ENCODE measurements at regions not wholly inside any gene's neighbourhood (a gene's known extent, or its start where the extent isn't known, plus 50 kb on each side); places are given as distances from the start of the nearest gene placed in this dataset.

DNA sequence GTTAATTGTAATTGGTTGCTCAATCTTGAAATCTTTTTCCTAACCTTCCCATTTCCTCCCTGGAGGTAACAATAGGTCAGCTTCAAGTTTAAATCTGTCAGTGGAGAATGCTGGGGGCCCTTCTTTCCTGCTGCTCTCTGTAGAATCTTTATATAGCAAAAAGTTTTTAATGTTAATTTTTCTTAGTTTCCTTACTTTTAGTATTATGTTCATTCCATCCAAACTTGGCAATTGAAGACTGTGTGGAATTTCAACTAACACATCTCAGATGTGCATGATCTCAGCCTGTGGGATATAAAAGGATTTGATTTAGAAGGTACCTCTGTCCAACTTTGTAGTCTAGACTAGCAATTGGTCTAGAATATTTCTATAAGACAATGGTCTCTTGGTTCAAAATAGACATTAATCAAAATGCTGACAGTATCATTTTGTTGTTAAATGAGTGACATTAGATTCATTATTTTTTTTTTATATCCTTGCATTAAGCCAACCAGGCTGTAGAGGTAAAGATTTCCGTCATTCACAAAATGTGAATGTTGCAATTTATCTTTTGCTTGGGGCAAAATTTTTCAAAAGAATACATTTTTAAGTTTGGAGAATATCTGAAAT lies 100.4 kb upstream of the SEMA3A start:
- Histone ChIP-seq H3K4me3 (ENCODE audit: low read length, poor library complexity, severe bottlenecking) (no peak overlapping the region), H2AFZ (ENCODE audit: low read length) (no peak overlapping the region), H3K9ac (ENCODE audit: low read depth, low read length, poor library complexity, severe bottlenecking) (no peak overlapping the region), H3F3A (ENCODE audit: low read depth) (no peaks in the 10 kb centered on the region), H3K36me3 (ENCODE audit: insufficient read depth, low read length) (no peaks in the 10 kb centered on the region), H4K20me1 (ENCODE audit: insufficient read depth, low read length, poor library complexity, severe bottlenecking) (no peaks in the 10 kb centered on the region), H3K79me2 (ENCODE audit: insufficient read depth, low read length) (no peaks in the 10 kb centered on the region), H3K27me3 (ENCODE audit: insufficient read depth, low read length, poor library complexity, severe bottlenecking) (no peaks in the 10 kb centered on the region), H3K9me2 (replicated peaks; ENCODE audit: low read depth, low read length) (no peaks in the 10 kb centered on the region), H3K4me1 (ENCODE audit: insufficient read depth, low read length, poor library complexity, severe bottlenecking) (no peaks in the 10 kb centered on the region), H3K4me2 (ENCODE audit: low read depth, low read length, poor library complexity, severe bottlenecking) (no peak overlapping the region), H3K9me3 (ENCODE audit: insufficient read depth, low read depth, low read length) (no peaks in the 10 kb centered on the region)
- TF ChIP-seq EZH2phosphoT487 (IDR thresholded peaks at IDR 0.05; ENCODE audit: borderline replicate concordance): no peak
- TF ChIP-seq, protein P1, sequence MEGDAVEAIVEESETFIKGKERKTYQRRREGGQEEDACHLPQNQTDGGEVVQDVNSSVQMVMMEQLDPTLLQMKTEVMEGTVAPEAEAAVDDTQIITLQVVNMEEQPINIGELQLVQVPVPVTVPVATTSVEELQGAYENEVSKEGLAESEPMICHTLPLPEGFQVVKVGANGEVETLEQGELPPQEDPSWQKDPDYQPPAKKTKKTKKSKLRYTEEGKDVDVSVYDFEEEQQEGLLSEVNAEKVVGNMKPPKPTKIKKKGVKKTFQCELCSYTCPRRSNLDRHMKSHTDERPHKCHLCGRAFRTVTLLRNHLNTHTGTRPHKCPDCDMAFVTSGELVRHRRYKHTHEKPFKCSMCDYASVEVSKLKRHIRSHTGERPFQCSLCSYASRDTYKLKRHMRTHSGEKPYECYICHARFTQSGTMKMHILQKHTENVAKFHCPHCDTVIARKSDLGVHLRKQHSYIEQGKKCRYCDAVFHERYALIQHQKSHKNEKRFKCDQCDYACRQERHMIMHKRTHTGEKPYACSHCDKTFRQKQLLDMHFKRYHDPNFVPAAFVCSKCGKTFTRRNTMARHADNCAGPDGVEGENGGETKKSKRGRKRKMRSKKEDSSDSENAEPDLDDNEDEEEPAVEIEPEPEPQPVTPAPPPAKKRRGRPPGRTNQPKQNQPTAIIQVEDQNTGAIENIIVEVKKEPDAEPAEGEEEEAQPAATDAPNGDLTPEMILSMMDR (conservative IDR thresholded peaks at IDR 0.05; ENCODE audit: low read length): no peak

DNA sequence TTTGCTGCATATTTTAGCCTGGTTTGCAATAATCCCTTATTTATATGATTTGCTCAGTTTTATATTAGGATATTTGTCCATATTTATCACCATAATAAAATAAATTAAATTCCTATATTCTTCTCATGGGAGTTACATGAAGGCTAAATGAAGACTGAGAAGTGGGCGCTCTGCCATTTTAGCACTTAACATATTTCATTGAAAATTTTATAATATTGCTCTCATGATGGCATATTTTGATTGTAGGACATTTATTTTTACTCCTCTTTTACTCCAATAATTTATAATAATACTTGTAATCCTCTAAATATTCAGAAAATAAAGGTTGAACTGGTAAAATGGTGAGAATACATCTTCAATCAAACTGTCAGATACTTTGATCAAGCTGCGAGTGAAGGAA lies 99.8 kb upstream of the SEMA3A start:
- Histone ChIP-seq H3K27me3 (ENCODE audit: insufficient read depth, low read length, poor library complexity, severe bottlenecking) (no peaks in the 10 kb centered on the region), H3K4me1 (ENCODE audit: insufficient read depth, low read length, poor library complexity, severe bottlenecking) (no peaks in the 10 kb centered on the region), H3K9ac (ENCODE audit: low read depth, low read length, poor library complexity, severe bottlenecking) (no peak overlapping the region), H2AFZ (ENCODE audit: low read length) (no peak overlapping the region), H3F3A (ENCODE audit: low read depth) (no peaks in the 10 kb centered on the region), H3K9me2 (replicated peaks; ENCODE audit: low read depth, low read length) (no peaks in the 10 kb centered on the region), H3K9me3 (ENCODE audit: insufficient read depth, low read depth, low read length) (no peaks in the 10 kb centered on the region), H3K79me2 (ENCODE audit: insufficient read depth, low read length) (no peaks in the 10 kb centered on the region), H3K4me2 (ENCODE audit: low read depth, low read length, poor library complexity, severe bottlenecking) (no peak overlapping the region), H3K36me3 (ENCODE audit: insufficient read depth, low read length) (no peaks in the 10 kb centered on the region), H4K20me1 (ENCODE audit: insufficient read depth, low read length, poor library complexity, severe bottlenecking) (no peaks in the 10 kb centered on the region), H3K4me3 (ENCODE audit: low read length, poor library complexity, severe bottlenecking) (no peak overlapping the region)
- TF ChIP-seq, protein P1 (conservative IDR thresholded peaks at IDR 0.05; ENCODE audit: low read length): no peak
- no peak for TF ChIP-seq EZH2phosphoT487 (IDR thresholded peaks at IDR 0.05; ENCODE audit: borderline replicate concordance)

DNA sequence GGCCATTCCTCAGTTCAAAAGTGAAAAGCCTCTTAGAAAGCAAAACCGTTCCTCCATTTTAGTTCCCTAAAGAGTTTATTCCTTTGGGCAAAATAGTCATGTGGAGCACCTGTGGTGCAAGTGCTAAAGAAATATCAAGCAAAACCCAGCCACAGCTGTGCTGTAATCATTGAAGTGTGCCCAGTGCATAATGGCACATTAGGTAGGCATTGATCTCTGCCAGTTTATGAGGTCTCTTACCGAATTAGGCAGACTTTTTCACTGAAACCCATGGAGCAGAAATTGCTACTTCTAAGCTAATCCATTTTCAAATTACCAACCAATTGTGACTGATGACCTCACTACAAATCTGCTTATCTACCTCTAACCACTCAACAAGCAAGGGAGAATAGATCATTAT lies 97.2 kb upstream of the SEMA3A start:
- H2AFZ ChIP-seq (ENCODE audit: low read length): no peak overlapping the region; the same call in 1 of the 2 replicates

More for the DNA sequence above, 97.2 kb upstream of the SEMA3A start:
- H3K4me3 ChIP-seq (ENCODE audit: low read length, poor library complexity, severe bottlenecking): no peak overlapping the region
- TF ChIP-seq, protein P1 (conservative IDR thresholded peaks at IDR 0.05; ENCODE audit: low read length): no peak
- TF ChIP-seq EZH2phosphoT487 (IDR thresholded peaks at IDR 0.05; ENCODE audit: borderline replicate concordance): no peak
- no peaks in the 10 kb centered on the region for H3K4me1 ChIP-seq (ENCODE audit: insufficient read depth, low read length, poor library complexity, severe bottlenecking)
- no peaks in the 10 kb centered on the region for H3F3A ChIP-seq (ENCODE audit: low read depth)
- H3K4me2 ChIP-seq (ENCODE audit: low read depth, low read length, poor library complexity, severe bottlenecking): no peak overlapping the region
- no peak overlapping the region for H3K9ac ChIP-seq (ENCODE audit: low read depth, low read length, poor library complexity, severe bottlenecking)
- no peaks in the 10 kb centered on the region for H4K20me1 ChIP-seq (ENCODE audit: insufficient read depth, low read length, poor library complexity, severe bottlenecking)
- no peaks in the 10 kb centered on the region for H3K79me2 ChIP-seq (ENCODE audit: insufficient read depth, low read length)
- no peaks in the 10 kb centered on the region for H3K9me3 ChIP-seq (ENCODE audit: insufficient read depth, low read depth, low read length)
- H3K9me2 ChIP-seq (replicated peaks; ENCODE audit: low read depth, low read length): no peaks in the 10 kb centered on the region
- H3K36me3 ChIP-seq (ENCODE audit: insufficient read depth, low read length): no peaks in the 10 kb centered on the region
- H3K27me3 ChIP-seq (ENCODE audit: insufficient read depth, low read length, poor library complexity, severe bottlenecking): no peaks in the 10 kb centered on the region

Data from Loucy (cell line).